Activated T-helper 9 cell treated with anti-CD3 and anti-CD28 coated beads, Interleukin-2, amount 50 U/mL, for 16 hours (primary cell): ENCODE measurements at regions not wholly inside any gene's neighbourhood (a gene's known extent, or its start where the extent isn't known, plus 50 kb on each side); places are given as distances from the start of the nearest gene placed in this dataset.

ENCODE experiments used
- DNase-seq: peaks from one replicate; pipeline ENCODE4 v3.0.0-alpha.2; 2020; ENCODE audit warnings: low read depth

DNA sequence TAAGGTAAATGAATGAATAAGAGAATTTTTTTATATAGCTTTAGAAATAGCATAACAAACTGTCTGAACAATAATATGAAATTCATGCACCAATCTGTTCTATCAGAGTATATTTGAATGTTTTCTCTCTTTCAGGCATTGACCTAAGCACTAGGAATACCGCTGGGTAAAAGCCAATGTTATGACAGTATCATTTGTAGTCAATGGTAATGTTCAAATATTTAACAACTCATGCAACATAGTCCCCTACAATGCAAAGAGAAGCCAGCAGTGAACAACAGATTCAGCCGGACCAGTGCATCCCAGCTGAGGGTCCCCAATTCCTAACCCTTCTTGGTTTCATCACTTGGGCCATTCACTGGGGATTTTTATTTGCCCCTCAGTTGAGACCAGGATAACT is 52.6 kb upstream of the MYCBP2 start:
- no peak for DNase-seq

DNA sequence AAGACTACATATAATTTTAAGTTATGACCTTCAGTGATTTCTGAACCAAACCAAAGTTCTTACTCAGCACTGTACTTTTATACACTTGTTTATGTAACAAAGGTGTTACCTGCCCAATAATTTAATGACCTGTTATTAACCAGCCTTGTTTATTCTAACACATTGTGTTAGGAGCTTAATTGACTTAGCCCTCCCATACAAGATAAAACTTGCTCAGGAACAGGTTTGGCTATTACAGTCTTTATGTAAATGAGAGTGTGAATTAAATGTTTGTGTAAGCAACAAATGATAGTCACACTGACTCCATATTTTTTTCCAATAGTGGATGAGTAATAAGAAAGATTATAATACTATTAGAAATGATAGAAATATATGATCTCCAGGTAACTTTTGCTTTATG is 51.8 kb upstream of the MYCBP2 start:
- no peak for DNase-seq

DNA sequence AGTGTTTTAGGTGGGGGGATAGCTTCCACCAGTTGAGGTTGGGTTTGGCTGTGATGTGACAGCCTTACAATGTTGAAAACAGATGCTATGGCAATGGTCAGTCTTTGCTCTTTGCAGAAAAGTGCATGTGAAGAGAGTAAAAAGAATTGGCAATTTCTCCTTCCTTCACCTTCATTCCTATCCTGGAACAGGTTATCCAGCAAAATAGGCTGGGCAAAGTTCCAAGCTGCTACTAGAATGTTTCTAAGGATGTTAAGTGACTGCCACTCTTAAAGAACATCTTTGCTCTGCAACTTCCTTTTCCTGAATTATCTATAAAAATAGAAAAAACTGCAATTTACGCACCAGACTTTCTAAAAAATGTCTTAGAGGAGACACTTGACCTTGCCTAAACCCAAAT is 50.1 kb upstream of the MYCBP2 start:
- DNase-seq: no peak
